OCI-LY7 (cell line): ENCODE measurements at regions not wholly inside any gene's neighbourhood (a gene's known extent, or its start where the extent isn't known, plus 50 kb on each side); places are given as distances from the start of the nearest gene placed in this dataset.

ENCODE experiments used
- BruUV-seq: library from RNA; stranded (reverse); fragments of 400-500 nt; replicated peaks from 2 replicates; lab custom pipeline; 2021; lab: Mats Ljungman, UMichigan
- CTCF ChIA-PET: fragments of 300-600 bp; sonication (Branson Sonifier 250); formaldehyde crosslinking; loops from one replicate; lab custom pipeline; 2022; ENCODE audit warnings: antibody characterized with exemption; ENCODE audit not compliant: unreplicated experiment; lab: Charles Lee
- POLR2A ChIA-PET: fragments of 300-600 bp; sonication (Branson Sonifier 250); formaldehyde crosslinking; loops from one replicate; lab custom pipeline; 2022; ENCODE audit warnings: antibody characterized with exemption; lab: Charles Lee
- DNase-seq: peaks from one replicate; pipeline ENCODE4 v3.0.0-alpha.2; 2015; ENCODE audit warnings: low spot score
- H2AFZ ChIP-seq: fragments of 200-600 bp; sonication (generic), shearing (Covaris generic); 2 replicates; pipeline ENCODE4 v1.6.1; 2014; ENCODE audit warnings: mild to moderate bottlenecking, antibody characterized with exemption, low read length, moderate library complexity
- H3K27ac ChIP-seq: fragments of 200-600 bp; sonication (generic); 2 replicates; pipeline ENCODE4 v1.5.1; 2014; ENCODE audit warnings: mixed run types, low read depth, mild to moderate bottlenecking, moderate library complexity, low read length, inconsistent platforms; ENCODE audit not compliant: poor library complexity, severe bottlenecking
- H3K36me3 ChIP-seq: fragments of 200-600 bp; sonication (generic); 2 replicates; pipeline ENCODE4 v1.6.1; 2014; ENCODE audit warnings: mild to moderate bottlenecking, antibody characterized with exemption, low read length, moderate library complexity, mixed read lengths; ENCODE audit not compliant: insufficient read depth
- H3K4me1 ChIP-seq: fragments of 200-600 bp; sonication (generic); 2 replicates; pipeline ENCODE4 v1.5.1; 2014; ENCODE audit warnings: mild to moderate bottlenecking, low read length; ENCODE audit not compliant: insufficient read depth, poor library complexity, severe bottlenecking
- H3K4me2 ChIP-seq: fragments of 200-600 bp; sonication (generic); 2 replicates; pipeline ENCODE4 v1.6.1; 2014; ENCODE audit warnings: mild to moderate bottlenecking, low read length
- H3K4me3 ChIP-seq: fragments of 200-600 bp; sonication (generic); 2 replicates; pipeline ENCODE4 v1.5.1; 2014; ENCODE audit warnings: mild to moderate bottlenecking, low read depth, low read length; ENCODE audit not compliant: poor library complexity, severe bottlenecking
- H3K79me2 ChIP-seq: fragments of 200-600 bp; sonication (generic); 2 replicates; pipeline ENCODE4 v1.6.1; 2016; ENCODE audit warnings: low read depth, mild to moderate bottlenecking, low read length, moderate library complexity, mixed read lengths; ENCODE audit not compliant: insufficient read depth
- H3K9me2 ChIP-seq: fragments of 200-600 bp; sonication (generic); 2 replicates; pipeline ENCODE4 v1.6.1; 2016; ENCODE audit warnings: mild to moderate bottlenecking, low read length, mixed read lengths; ENCODE audit not compliant: insufficient read depth
- H3K9me3 ChIP-seq: fragments of 200-600 bp; sonication (generic); 2 replicates; pipeline ENCODE4 v1.6.1; 2014; ENCODE audit warnings: mild to moderate bottlenecking, mixed run types, low read length, mixed read lengths
- H4K20me1 ChIP-seq: fragments of 200-600 bp; sonication (generic); 2 replicates; pipeline ENCODE4 v1.6.1; 2014; ENCODE audit warnings: mild to moderate bottlenecking, antibody characterized with exemption, low read length, moderate library complexity, mixed read lengths; ENCODE audit not compliant: insufficient read depth
- EZH2phosphoT487 ChIP-seq: fragments of 200-600 bp; sonication (generic); IDR thresholded peaks from 2 replicates; pipeline ENCODE4 v1.6.1; 2018; ENCODE audit warnings: low read depth, borderline replicate concordance, mild to moderate bottlenecking, mixed run types, antibody characterized with exemption, low read length, moderate library complexity, mixed read lengths
- intact Hi-C: fragments of 100-400 bp; cut with micrococcal nuclease; formaldehyde crosslinking; loops from one replicate; pipeline ENCODE4 v1.10.0; 2022; ENCODE audit not compliant: unreplicated experiment
- TF ChIP-seq, protein P1 (sequence below): fragments of 200-600 bp; sonication (generic); conservative IDR thresholded peaks from 2 replicates; pipeline ENCODE4 v1.5.1; 2014; ENCODE audit warnings: mild to moderate bottlenecking, antibody characterized with exemption, low read length, moderate library complexity, mixed read lengths

DNA sequence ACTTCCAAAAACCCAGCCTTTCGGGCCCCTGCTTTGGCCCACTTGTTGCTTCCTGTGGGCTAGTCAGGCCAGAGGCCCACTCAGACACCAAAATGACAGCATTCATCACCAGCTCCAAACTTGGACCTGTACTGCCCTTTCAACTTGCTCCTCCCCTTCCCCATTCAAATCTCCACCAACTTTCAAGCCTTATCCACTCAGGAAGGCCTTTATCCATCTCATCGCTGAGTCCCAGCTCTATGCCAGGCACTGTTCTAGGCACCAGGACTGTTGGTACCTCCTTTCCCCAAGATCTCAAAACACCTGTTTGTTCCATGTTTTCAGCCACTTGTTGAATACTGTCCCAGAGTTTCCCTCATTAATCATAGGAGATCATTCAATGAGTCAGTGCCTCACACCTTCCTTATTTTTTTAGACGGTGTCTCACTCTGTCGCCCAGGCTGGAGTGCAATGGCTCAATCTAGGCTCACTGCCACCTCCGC, 1011.4 kb downstream of the UQCRFS1 start:
- H3K36me3 ChIP-seq: no peaks in the 10 kb centered on the region
- H3K9me2 ChIP-seq: no peaks in the 10 kb centered on the region
- ChIA-PET POLR2A (no interaction called here), CTCF (no interaction called here)
- intact Hi-C loops: no loop called here
- no peaks in the 10 kb centered on the region for H3K79me2 ChIP-seq
- no peak overlapping the region for H3K27ac ChIP-seq
- no peak overlapping the region for H3K4me3 ChIP-seq
- H4K20me1 ChIP-seq: no peaks in the 10 kb centered on the region
- no peaks in the 10 kb centered on the region for H3K9me3 ChIP-seq
- no peaks in the 10 kb centered on the region for H3K4me1 ChIP-seq
- no peak overlapping the region for H3K4me2 ChIP-seq
- BruUV-seq: no TSS peak
- no peak for DNase-seq
- no peak overlapping the region for H2AFZ ChIP-seq
- no peak for TF ChIP-seq EZH2phosphoT487
- TF ChIP-seq, protein P1, sequence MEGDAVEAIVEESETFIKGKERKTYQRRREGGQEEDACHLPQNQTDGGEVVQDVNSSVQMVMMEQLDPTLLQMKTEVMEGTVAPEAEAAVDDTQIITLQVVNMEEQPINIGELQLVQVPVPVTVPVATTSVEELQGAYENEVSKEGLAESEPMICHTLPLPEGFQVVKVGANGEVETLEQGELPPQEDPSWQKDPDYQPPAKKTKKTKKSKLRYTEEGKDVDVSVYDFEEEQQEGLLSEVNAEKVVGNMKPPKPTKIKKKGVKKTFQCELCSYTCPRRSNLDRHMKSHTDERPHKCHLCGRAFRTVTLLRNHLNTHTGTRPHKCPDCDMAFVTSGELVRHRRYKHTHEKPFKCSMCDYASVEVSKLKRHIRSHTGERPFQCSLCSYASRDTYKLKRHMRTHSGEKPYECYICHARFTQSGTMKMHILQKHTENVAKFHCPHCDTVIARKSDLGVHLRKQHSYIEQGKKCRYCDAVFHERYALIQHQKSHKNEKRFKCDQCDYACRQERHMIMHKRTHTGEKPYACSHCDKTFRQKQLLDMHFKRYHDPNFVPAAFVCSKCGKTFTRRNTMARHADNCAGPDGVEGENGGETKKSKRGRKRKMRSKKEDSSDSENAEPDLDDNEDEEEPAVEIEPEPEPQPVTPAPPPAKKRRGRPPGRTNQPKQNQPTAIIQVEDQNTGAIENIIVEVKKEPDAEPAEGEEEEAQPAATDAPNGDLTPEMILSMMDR: no peak

DNA sequence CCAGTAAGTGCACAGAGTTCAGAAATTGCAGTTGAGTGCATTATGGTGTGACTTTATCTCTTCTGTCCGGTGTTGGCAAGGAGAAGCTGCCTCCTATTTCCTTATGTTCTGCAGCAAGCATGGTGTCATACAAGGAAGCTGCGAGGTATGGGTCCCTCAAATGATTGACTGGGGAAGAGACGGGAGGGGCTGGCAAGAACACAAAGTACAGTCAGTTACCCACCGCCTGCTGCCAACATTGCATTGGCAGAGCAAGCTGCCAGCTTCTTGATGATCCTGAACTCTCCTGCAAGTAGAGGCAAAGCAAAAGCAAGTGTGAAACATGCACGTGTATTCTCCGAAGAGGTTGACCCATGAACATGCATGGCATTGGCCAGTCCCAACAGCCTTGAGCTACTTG, 1013.6 kb downstream of the UQCRFS1 start:
- ChIA-PET CTCF (no interaction called here), POLR2A (no interaction called here)
- DNase-seq: no peak
- no peak overlapping the region for H3K4me3 ChIP-seq
- H3K79me2 ChIP-seq: no peaks in the 10 kb centered on the region
- intact Hi-C loops: no loop called here
- TF ChIP-seq, protein P1: no peak
- TF ChIP-seq EZH2phosphoT487: no peak
- H3K4me2 ChIP-seq: no peak overlapping the region
- no peaks in the 10 kb centered on the region for H3K36me3 ChIP-seq
- no peaks in the 10 kb centered on the region for H3K9me3 ChIP-seq
- no TSS peak for BruUV-seq
- H3K9me2 ChIP-seq: no peaks in the 10 kb centered on the region
- no peak overlapping the region for H2AFZ ChIP-seq
- H3K27ac ChIP-seq: no peak overlapping the region
- H4K20me1 ChIP-seq: no peaks in the 10 kb centered on the region
- H3K4me1 ChIP-seq: no peaks in the 10 kb centered on the region

DNA sequence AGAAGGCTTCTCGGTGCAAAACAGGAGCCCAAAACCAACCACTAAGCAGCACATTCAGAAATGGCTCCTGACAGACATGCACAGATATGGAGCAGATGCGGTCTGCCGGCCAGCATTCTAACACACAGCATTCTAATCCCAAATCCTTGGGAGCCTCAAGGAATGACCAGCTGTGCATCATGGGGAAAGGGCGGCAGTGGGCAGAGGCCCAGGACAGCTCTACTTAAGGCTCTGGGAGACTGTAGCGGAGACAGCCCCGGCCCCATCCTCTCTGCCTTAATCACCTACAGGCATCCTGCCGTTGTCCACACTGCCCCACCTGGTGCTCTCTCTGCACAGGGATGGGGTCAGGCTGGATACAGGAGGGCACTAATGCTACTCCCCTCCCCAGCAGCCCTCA, 1016.0 kb downstream of the UQCRFS1 start:
- intact Hi-C loops: no loop called here
- no peak for TF ChIP-seq EZH2phosphoT487
- TF ChIP-seq, protein P1: no peak
- DNase-seq: no peak
- H3K9me2 ChIP-seq: no peaks in the 10 kb centered on the region
- no peaks in the 10 kb centered on the region for H4K20me1 ChIP-seq
- H3K9me3 ChIP-seq: no peaks in the 10 kb centered on the region
- ChIA-PET CTCF (no interaction called here), POLR2A (no interaction called here)
- no peaks in the 10 kb centered on the region for H3K4me1 ChIP-seq
- no peak overlapping the region for H2AFZ ChIP-seq
- no peak overlapping the region for H3K4me2 ChIP-seq
- no peaks in the 10 kb centered on the region for H3K36me3 ChIP-seq
- no TSS peak for BruUV-seq
- no peak overlapping the region for H3K27ac ChIP-seq
- no peak overlapping the region for H3K4me3 ChIP-seq
- no peaks in the 10 kb centered on the region for H3K79me2 ChIP-seq
